Esophagus squamous epithelium (tissue), 5 donors: ENCODE measurements at regions not wholly inside any gene's neighbourhood (a gene's known extent, or its start where the extent isn't known, plus 50 kb on each side); places are given as distances from the start of the nearest gene placed in this dataset.

Experiments
- DNase-seq: peaks from one replicate; lab custom pipeline; 2025; lab: John Stamatoyannopoulos, UW
- H3K27ac ChIP-seq, 4 donors: fragments of 200-600 bp; sonication (generic); one replicate each; pipeline ENCODE4 v1.5.1; 2016 to 2019; ENCODE audit warnings: mild to moderate bottlenecking in 1 of 4
- H3K27me3 ChIP-seq, 4 donors: fragments of 200-600 bp; sonication (generic); 1 replicate in 3 of 4; 2 replicates in 1 of 4; pipeline versions ENCODE4 v1.5.1 to v1.6.0; 2017 to 2021; ENCODE audit warnings: antibody characterized with exemption in 1 of 4
- H3K36me3 ChIP-seq, 3 donors: fragments of 200-600 bp; sonication (generic); one replicate each; pipeline ENCODE4 v1.5.1; 2016 to 2019
- H3K4me1 ChIP-seq, 3 donors: fragments of 200-600 bp; sonication (generic); one replicate each; pipeline ENCODE4 v1.5.1; 2017 to 2019
- H3K4me3 ChIP-seq, 4 donors: fragments of 200-600 bp; sonication (generic); 1 replicate in 3 of 4; 2 replicates in 1 of 4; pipeline ENCODE4 v1.5.1; 2016 to 2019; ENCODE audit warnings: mild to moderate bottlenecking in 2 of 4, moderate library complexity in 1 of 4
- H3K9me3 ChIP-seq, 3 donors: fragments of 200-600 bp; sonication (generic); one replicate each; pipeline ENCODE4 v1.5.1; 2016 to 2019
- POLR2A ChIP-seq, 4 donors: fragments of 450-650 bp; IDR thresholded peaks; one replicate each; pipeline ENCODE4 v1.6.1; 2017; ENCODE audit warnings: antibody characterized with exemption in 4 of 4, mild to moderate bottlenecking in 4 of 4, moderate library complexity in 3 of 4
- WGBS, 2 donors: methylation state at CpG; one replicate each; pipeline ENCODE4 v1.1.5; 2018; 5-methylcytosine and 5-hydroxymethylcytosine counted together
- intact Hi-C: fragments of 100-400 bp; cut with DNase I; formaldehyde crosslinking; loops from one replicate; pipeline ENCODE4 v1.15.0; 2022
- TF ChIP-seq, protein P1 (sequence below), 6 experiments: fragments of 450-650 bp in 4 of 6; fragments of 200-600 bp in 2 of 6; sonication (generic) in 2 of 6; IDR thresholded peaks; one replicate each; pipeline ENCODE4 v1.5.1; 2016 to 2019; ENCODE audit warnings: antibody characterized with exemption in 6 of 6, mild to moderate bottlenecking in 4 of 6, moderate library complexity in 4 of 6
- donor health status: DM: yes; HTN: yes; CAD: no.

DNA sequence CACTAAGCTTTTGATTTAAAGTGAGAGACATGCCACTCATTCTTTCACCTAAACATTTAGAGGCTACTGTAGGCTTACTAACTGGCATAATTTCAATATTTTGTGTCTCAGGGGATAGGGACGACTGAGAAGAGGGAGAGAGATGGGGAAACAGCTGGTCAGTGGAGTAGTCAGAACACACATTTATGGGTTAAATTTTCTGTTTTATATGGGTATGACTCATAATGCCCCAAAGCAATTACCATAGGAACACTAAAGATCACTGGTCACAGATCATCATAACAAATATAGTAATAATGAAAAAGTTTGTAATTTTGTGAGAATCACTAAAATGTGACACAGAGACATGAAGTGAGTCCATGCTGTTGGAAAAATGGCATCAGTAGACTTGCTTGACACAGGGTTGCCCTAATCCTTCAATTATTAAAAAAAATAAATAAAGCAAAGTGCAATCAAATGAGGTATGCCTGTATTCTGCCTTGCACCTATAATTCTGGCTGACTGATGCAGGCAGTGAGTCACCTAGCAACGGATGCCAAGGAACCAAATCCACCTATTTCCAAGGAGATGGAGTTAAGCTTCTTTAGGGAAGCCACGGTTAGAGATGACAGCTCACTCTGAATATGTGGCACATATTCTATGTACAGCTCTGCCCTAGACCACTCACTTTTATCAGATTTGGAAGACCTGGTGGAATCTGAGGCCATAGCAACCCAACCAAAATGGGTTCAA, 166.1 kb downstream of the MARCHF11 start:
- no peak overlapping the region for H3K27ac ChIP-seq
- WGBS, 2 donors = 23 to 42% methylated on average over 3 of the region's 3 CpGs
- DNase-seq = no peak

DNA sequence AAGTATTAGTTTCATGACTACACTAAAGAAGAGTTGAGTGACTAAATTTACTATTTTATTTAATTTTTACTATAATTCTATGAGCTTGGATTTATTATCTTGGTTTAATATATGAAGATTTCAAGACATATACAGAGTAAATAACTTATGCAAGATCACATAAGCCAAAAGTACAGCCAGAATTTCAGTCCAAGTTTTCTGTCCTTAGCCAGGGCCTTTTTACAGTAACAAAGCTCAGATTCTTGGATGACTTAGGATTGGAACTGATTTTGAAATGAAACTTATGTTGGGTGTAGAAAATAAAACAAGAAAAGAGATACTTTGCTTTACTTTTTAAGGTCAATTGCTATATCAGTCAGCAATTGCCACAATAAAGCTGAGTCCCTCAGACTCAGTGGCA, 170.3 kb downstream of the MARCHF11 start:
- Histone ChIP-seq H3K36me3 (no peaks in the 10 kb centered on the region), H3K4me3 (no peak overlapping the region), H3K4me1 (peaks cover 0 to 9% (median 0%) of the 10 kb centered on the region in 3 donors), H3K27me3 (no peaks in the 10 kb centered on the region), H3K9me3 (peaks cover 0 to 12% (median 11%) of the 10 kb centered on the region in 3 donors), H3K27ac (no peak overlapping the region)
- intact Hi-C loops = no loop called here
- no peak for DNase-seq
- TF ChIP-seq, protein P1, sequence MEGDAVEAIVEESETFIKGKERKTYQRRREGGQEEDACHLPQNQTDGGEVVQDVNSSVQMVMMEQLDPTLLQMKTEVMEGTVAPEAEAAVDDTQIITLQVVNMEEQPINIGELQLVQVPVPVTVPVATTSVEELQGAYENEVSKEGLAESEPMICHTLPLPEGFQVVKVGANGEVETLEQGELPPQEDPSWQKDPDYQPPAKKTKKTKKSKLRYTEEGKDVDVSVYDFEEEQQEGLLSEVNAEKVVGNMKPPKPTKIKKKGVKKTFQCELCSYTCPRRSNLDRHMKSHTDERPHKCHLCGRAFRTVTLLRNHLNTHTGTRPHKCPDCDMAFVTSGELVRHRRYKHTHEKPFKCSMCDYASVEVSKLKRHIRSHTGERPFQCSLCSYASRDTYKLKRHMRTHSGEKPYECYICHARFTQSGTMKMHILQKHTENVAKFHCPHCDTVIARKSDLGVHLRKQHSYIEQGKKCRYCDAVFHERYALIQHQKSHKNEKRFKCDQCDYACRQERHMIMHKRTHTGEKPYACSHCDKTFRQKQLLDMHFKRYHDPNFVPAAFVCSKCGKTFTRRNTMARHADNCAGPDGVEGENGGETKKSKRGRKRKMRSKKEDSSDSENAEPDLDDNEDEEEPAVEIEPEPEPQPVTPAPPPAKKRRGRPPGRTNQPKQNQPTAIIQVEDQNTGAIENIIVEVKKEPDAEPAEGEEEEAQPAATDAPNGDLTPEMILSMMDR (IDR thresholded peaks at IDR 0.05) = no peak
- no peak for TF ChIP-seq POLR2A (IDR thresholded peaks at IDR 0.05)

More for the DNA sequence above, 166.1 kb downstream of the MARCHF11 start:
- H3K4me3 ChIP-seq = no peak overlapping the region
- H3K36me3 ChIP-seq = no peaks in the 10 kb centered on the region
- no peaks in the 10 kb centered on the region for H3K27me3 ChIP-seq
- no peak for TF ChIP-seq POLR2A (IDR thresholded peaks at IDR 0.05)
- TF ChIP-seq, protein P1 (IDR thresholded peaks at IDR 0.05) = no peak
- intact Hi-C loops = no loop called here
- no peaks in the 10 kb centered on the region for H3K4me1 ChIP-seq
- H3K9me3 ChIP-seq = peaks cover 0 to 12% (median 11%) of the 10 kb centered on the region in 3 donors

DNA sequence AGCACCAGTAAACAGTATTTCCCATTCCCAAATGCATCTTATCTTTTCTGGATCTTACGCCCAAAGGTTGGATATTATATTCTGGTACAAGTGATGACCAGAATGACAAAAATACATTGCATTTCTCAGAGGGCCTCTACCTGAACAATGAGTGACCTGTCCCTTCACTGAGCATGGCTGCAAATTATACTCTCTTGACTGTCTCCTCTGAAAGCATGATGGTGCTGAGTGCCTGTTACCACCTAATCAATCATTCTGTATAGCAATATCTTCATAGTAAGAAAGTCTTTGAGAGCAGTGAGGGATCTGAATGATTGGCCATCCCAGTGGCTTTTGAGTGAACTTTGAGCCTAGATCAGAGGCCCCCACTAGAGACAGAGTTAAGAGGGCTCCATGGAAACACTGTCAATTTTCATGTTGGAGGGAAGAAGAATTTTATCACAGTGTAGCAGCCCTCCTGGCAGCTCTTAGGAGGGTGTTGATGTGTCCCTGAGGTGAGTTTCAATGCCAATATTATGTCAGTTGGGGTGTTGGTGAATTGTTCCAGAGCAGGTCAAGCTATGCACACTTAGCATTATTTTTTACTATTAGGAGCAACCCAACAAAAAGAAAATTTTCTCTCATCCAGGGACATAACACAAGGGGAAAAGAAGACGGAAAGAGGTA, 171.7 kb downstream of the MARCHF11 start:
- Histone ChIP-seq H3K9me3 (peaks cover 0 to 12% (median 11%) of the 10 kb centered on the region in 3 donors), H3K27ac (no peak overlapping the region), H3K36me3 (no peaks in the 10 kb centered on the region), H3K4me3 (no peak overlapping the region), H3K4me1 (peaks cover 0 to 9% (median 0%) of the 10 kb centered on the region in 3 donors), H3K27me3 (no peaks in the 10 kb centered on the region)
- no peak for DNase-seq
- 84 to 93% methylated on average over 2 of the region's 2 CpGs for WGBS, 2 donors
- no peak for TF ChIP-seq POLR2A (IDR thresholded peaks at IDR 0.05)
- TF ChIP-seq, protein P1 (IDR thresholded peaks at IDR 0.05) = no peak
- intact Hi-C loops = no loop called here

DNA sequence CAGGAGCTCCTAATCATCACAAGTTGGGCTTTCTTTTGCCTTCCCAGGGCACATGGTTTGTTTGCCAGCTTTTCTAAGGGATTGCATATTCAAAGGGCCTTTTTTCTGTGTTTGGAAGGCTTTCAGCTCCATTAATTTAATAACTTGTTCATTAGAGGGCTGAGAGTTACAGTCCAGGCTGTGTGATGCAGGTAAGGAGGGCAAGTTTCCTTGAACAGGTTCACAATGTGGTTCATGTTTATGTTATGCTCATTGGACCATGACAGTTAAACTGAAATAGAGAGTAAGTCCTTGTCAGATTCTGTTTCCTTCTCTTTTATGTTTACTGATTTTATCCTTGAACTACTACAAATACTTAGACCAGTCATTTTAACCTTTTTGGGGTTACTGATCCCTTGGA, 174.4 kb downstream of the MARCHF11 start:
- TF ChIP-seq, protein P1 (IDR thresholded peaks at IDR 0.05) = no peak
- no peak for TF ChIP-seq POLR2A (IDR thresholded peaks at IDR 0.05)
- intact Hi-C loops = no loop called here
- DNase-seq = no peak
- no peak overlapping the region for H3K4me3 ChIP-seq
- peaks cover 0 to 9% (median 0%) of the 10 kb centered on the region in 3 donors for H3K4me1 ChIP-seq
- H3K27me3 ChIP-seq = no peaks in the 10 kb centered on the region
- H3K36me3 ChIP-seq = no peaks in the 10 kb centered on the region
- peaks cover 0 to 11% (median 10%) of the 10 kb centered on the region in 3 donors for H3K9me3 ChIP-seq
- H3K27ac ChIP-seq = no peak overlapping the region

DNA sequence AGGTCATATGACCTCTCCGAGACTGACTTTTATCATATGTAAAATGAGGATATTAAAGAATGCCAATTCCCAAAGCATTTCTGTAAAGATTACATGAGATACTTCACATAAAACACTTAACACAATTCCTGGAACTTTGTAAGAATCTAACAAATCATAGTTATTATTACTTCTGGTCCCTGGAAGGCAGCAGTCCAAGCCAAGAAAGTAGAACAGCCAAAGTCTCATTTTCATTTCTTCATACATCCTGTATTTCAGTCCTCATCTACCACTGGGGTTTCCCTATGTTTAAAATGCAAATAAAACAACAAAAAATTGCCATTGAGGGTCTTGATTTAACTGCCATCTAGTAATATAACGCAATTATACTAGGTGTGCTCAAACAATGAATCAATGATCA, 179.5 kb downstream of the MARCHF11 start:
- TF ChIP-seq, protein P1 (IDR thresholded peaks at IDR 0.05) = no peak
- no peak for TF ChIP-seq POLR2A (IDR thresholded peaks at IDR 0.05)
- H3K9me3 ChIP-seq = no peaks in the 10 kb centered on the region
- H3K4me1 ChIP-seq = peaks cover 0 to 6% (median 0%) of the 10 kb centered on the region in 3 donors
- no peaks in the 10 kb centered on the region for H3K27me3 ChIP-seq
- no peaks in the 10 kb centered on the region for H3K36me3 ChIP-seq
- intact Hi-C loops = no loop called here
- 68 to 73% methylated on average over 2 of the region's 2 CpGs for WGBS, 2 donors
- no peak overlapping the region for H3K4me3 ChIP-seq
- H3K27ac ChIP-seq = no peak overlapping the region
- DNase-seq = no peak
